ENCODE measurements at regions not wholly inside any gene's neighbourhood (a gene's known extent, or its start where the extent isn't known, plus 50 kb on each side); places are given as distances from the start of the nearest gene placed in this dataset.

- TF ChIP-seq, protein P1, sequence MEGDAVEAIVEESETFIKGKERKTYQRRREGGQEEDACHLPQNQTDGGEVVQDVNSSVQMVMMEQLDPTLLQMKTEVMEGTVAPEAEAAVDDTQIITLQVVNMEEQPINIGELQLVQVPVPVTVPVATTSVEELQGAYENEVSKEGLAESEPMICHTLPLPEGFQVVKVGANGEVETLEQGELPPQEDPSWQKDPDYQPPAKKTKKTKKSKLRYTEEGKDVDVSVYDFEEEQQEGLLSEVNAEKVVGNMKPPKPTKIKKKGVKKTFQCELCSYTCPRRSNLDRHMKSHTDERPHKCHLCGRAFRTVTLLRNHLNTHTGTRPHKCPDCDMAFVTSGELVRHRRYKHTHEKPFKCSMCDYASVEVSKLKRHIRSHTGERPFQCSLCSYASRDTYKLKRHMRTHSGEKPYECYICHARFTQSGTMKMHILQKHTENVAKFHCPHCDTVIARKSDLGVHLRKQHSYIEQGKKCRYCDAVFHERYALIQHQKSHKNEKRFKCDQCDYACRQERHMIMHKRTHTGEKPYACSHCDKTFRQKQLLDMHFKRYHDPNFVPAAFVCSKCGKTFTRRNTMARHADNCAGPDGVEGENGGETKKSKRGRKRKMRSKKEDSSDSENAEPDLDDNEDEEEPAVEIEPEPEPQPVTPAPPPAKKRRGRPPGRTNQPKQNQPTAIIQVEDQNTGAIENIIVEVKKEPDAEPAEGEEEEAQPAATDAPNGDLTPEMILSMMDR (IDR thresholded peaks at IDR 0.05): no peak
- no peak for TF ChIP-seq EZH2 (IDR thresholded peaks at IDR 0.05; ENCODE audit: borderline replicate concordance, insufficient read depth, low read depth, low read length, poor library complexity, severe bottlenecking)
Observed at GRCh38 chr12:23133471-23133870, 508.5 kb downstream of the ETNK1 start.

Measured in B cell (primary cell).